Umbilical cord (tissue), 1 donor: ENCODE measurements at regions not wholly inside any gene's neighbourhood (a gene's known extent, or its start where the extent isn't known, plus 50 kb on each side); places are given as distances from the start of the nearest gene placed in this dataset.
"Not testable (repeated sequence)": the region's sequence is repeated elsewhere in the genome, so short reads cannot be mapped to it uniquely, and the experiment has no call there.

Experiments used
- DNase-seq: peaks from one replicate; pipeline ENCODE4 v3.0.0-alpha.2; 2015; ENCODE audit warnings: low spot score

DNA sequence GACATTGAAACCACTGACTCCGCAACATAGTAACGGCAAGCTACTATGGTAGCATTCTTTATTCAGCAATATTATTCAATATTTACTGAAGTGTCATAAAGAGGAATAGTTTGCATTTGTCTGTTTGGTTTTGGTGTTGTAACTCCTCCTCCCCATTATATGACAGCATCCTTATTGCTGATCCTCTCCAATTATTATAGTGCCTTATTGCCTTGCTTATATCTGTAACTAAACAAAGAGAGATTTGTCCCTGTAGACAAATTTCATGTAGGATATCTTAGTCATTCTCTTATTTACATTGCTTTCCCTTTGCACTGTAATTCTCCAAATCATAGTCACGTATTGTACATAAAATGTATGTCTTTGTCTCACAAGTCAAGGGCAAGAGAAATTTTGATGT is 1041.2 kb upstream of the ZEB2 start:
- no peak for DNase-seq

DNA sequence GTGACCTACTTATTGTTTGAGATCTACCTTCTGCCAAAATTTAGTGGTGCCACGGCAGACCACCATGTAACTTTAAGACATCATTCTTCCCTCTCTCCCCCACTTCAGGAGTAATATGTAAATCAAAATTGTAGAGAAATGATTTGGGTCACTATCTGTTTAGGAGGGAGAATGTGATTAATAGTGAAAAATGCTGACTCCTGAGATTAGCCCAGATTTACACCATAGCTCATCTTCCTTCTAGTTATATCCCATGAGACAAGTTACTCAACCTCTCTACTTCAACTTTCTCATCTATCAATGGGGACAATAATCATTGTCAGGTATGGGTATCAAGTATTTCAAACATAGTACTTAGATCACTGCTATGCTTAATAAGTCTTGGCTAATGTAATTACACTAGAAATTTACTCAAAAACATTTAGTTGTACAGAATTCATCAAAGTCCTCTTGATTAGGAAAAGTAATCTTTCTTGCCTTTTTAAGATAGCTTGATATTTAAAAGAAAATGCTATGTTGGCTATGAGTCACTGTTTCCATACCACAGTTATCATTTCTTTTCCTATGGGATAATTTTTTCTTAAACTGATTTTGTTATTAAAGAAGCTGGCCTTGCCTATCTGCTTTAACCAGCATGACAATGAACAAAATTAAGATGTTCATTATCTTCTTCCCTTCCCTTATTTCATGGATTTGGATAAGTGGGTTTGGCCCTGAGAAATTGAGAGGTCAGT is 1038.9 kb upstream of the ZEB2 start:
- DNase-seq: no peak

GRCh38 chr2:145555360-145555759 is 1035.4 kb upstream of the ZEB2 start:
- no peak for DNase-seq

GRCh38 chr2:145551686-145552085 is 1031.8 kb upstream of the ZEB2 start:
- no peak for DNase-seq

DNA sequence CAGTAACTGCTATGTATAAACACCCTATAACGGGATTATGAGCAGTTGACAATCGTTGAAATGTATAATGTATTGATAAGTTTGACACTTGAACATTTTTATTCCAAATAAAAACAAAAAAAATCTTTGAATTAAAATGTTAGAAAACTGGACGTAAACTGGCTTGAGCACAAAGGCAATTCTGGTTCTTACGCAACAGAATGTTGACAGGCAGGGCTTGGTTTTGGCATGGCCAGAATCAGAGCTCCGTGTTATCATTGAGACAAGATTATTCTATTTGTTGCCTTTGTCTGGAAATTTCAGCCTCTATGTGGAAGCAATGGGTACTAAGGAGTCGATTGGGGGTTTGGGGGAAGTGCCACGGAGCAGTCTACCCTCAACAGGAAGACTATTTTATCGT is 1028.6 kb upstream of the ZEB2 start:
- no peak for DNase-seq

GRCh38 chr2:145547620-145548019 is 1027.7 kb upstream of the ZEB2 start:
- no peak for DNase-seq

DNA sequence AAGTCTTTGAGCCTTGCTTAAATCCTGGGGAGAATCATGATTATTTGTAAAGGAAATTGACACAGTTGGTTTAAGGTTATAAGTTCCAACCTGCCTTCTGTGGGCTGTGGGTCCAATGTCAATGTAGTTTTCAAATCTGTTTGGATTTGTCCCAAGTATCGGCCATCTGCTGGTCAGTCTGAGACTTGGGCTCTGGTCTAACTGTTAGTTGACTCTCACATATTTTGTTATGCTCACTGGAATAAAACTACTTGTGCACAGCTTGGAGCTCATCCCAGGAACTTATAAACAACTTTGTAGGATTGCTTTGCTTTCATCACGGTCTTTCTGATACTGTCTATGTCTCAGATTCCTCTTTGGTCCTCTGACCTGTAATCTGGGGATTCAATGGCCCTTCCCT is 1026.2 kb upstream of the ZEB2 start:
- no peak for DNase-seq

GRCh38 chr2:145543856-145544255 is 1023.9 kb upstream of the ZEB2 start:
- DNase-seq: no peak

GRCh38 chr2:145543155-145543554 is 1023.2 kb upstream of the ZEB2 start:
- no peak for DNase-seq

GRCh38 chr2:145541028-145541427 is 1021.1 kb upstream of the ZEB2 start:
- no peak for DNase-seq

DNA sequence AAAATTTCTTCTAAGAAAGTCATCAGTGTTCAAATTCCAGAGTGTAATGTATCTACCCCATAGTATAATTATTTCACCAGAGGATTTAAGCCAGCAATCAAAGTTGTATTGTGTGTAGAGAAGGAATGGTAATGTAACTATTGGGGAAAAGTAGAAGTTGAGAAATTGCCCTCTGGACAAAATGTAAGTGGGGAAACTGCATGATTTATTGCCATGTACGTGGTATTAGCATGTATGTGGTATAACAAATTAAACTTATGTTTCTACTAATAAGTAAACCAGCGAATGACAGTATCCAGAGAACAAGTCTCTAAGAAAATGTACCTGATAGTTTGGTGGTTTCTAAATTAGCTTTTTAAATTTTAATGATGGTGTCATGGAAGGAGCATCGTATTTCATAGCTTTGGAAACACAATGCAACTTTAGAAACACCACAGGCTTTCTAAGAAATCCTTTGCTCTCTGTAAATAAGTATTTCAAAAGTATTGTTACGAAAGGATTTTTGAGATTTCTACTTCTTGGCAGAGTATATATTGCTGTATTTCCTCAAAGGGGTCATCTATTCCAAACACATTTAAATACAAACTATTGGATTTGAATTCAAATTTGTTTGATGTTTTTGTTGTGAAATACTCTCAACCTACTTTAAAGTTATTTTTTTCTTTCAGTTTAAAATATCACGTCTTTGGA is 1018.9 kb upstream of the ZEB2 start:
- no peak for DNase-seq

GRCh38 chr2:145530653-145531052 is 1010.7 kb upstream of the ZEB2 start:
- no peak for DNase-seq

DNA sequence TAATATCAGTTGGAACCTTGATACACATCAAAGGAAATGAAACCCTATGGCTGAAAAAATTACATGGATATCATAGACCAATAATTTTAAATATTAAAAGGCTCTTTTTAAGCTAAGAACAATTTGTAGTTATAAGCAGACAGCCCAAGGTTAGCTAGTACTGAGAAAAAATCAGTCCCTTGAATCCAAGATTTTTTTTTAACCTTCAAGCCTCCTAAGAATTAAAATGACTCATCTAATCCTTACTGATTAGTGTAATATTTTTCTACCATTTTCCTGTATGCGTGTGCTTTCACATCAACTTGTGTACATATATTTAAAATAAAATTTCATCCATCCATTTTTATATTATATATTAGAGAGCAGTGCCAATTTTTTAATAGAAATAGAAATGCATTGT is 1004.9 kb upstream of the ZEB2 start:
- peak; percentile 11 for DNase-seq

DNA sequence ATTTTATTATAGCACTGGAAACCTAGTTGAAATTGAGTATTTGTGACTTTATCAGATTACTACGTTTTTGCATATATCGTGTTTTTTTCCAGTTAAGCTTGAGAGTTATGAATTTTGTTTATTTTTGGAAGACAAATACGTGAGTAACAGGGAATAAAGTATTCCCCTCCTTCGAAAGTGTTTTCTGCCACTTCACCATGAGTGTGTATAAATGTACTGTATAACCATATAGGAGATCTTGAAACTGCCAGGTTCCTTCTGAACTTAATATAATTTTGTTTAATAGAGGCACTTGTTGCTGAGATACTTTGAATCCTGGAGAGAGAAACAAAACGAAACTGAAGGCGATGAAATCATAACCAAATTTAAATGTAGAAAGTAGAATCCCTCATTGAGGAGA is 1004.4 kb upstream of the ZEB2 start:
- no peak for DNase-seq

DNA sequence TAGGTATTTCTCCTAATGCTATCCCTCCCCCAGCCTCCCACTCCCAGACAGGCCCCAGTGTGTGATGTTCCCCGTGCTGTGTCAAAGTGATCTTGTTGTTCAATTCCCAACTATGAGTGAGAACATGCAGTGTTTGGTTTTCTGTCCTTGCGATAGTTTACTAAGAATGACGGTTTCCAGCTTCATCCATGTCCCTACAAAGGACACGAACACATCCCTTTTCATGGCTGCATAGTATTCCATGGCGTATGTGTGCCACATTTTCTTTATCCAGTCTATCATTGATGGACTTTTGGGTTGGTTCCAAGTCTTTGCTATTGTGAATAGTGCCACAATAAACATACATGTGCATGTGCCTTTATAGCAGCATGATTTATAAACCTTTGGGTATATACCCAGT is 999.3 kb upstream of the ZEB2 start:
- not testable (repeated sequence) for DNase-seq

- DNase-seq: no peak
These were observed 992.0 kb upstream of the ZEB2 start for GRCh38 chr2:145511946-145512345.

GRCh38 chr2:145503511-145503910 is 983.6 kb upstream of the ZEB2 start:
- no peak for DNase-seq

DNA sequence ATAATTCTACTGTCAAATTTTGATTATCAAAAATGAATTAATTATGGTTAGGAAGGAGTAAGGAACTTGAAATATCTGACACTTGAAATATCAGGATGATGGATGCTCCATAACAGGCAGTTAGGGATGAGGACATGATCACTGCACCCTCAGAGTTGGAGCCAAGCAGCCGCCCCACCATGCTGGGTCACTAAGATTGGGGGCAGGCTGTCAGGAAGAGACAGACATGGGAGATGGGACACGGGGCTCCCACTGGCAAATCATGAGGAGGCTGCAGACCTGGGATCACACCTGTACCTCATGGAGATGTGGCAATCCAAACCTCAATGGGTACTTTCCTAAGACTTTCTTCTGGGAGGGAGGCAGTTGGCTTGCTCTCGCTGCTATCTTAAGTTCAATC is 982.0 kb upstream of the ZEB2 start:
- DNase-seq: no peak

DNA sequence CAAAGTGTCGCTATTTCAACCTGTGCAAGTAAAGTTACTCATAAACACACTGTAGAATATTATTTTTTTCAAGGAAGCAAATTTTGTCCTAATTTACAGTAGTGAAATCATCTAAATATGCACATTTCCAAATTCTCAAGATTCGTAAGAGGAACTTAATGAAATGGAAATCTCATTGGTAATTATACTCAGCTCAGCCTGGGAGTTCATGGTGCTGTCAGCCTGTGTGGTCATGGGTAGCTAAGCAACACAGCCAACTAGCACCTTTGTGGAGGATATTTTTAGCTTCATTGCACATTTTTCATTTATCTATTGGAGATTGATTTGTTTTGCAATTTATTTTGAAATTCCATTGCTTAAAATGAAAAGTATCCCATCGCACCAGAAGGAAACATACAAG is 975.7 kb upstream of the ZEB2 start:
- no peak for DNase-seq

GRCh38 chr2:145494441-145494840 is 974.5 kb upstream of the ZEB2 start:
- DNase-seq: no peak

DNA sequence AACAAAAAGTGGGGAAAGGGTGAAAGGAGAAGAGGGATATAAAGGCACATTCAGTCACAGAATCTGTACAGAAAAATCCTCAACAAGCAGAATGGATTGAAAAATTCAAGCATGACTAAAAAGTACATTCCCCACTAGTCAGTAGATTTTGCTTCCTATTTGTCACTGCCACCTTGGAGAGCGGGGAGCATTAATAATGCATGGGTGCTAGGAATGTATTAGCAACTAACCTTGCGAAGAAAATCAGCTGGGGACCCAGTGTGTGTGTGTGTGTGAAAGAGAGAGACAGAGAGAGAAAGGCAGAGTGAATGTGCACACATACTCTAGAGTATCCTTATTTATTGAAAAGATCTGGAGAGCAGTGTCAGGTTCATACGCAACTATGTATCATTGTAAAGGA is 968.7 kb upstream of the ZEB2 start:
- DNase-seq: no peak

- DNase-seq: peak; percentile 11
These were observed 964.7 kb upstream of the ZEB2 start for GRCh38 chr2:145484448-145485097.

DNA sequence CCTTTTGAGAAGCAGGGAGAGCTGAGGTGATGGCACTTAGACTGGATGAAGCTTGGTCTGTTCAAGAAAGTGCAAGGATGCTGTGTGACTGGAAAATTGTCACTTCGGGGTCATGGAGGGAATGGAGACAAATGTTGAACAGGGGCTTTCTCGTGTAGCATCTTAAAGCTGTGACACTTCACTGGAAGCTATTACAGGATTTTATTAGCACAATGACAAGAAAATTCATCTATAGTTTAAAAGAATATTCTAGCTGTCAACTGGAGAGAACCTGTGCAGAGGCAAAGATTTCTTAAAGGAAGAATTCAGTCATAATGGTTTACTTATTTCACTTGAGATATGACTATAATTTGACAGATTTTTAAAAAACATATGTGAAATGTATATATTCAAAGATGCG is 963.9 kb upstream of the ZEB2 start:
- no peak for DNase-seq
